ENCODE measurements at regions not wholly inside any gene's neighbourhood (a gene's known extent, or its start where the extent isn't known, plus 50 kb on each side); places are given as distances from the start of the nearest gene placed in this dataset.
"Not testable (repeated sequence)": the region's sequence is repeated elsewhere in the genome, so short reads cannot be mapped to it uniquely, and the experiment has no call there.

DNA sequence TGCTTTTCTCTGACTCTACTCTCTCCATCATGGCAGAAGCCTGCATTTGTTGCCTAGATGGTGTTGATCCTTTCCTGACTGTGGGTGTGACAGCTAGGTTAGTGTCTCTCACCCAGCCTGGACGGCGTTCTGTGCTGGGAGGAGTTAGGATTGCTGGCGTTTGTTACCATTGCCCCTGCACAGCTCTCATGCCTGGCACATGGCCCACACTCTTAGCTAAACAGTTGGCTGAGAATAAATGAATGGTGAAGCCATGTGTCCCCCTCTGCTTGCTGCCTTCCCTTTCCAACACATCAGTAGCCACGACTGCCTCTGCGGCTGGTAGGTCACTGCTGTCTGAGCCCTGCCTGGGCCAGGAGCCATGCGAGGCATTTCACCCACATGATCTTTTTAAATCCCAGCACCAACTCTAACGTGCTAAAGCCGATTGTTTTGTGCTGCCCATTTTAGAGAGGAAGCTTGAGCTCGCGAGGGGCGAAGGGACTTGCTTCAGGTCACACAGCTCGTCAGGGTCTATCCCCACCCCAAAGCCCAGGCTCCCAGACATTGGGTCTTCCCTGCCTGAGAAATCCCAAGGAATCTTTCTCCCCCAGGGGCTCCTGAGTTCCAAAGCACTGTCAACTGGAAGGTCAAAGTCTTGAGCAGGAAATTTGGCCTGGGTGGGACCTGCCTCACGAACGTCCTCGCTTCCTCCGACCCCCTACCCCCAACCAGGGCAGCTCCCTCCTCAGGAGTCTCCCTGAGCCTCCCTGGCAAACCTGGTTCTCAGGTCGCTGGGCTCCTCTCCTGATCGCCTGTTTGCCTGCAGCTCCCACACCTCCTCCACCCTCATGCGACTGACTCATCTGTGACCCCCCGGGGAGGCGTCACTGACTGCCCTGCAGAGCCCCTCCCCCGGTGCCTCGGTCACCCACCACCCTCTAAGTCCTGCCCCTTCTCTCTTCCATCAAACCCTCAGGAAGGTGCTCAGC is 271.7 kb upstream of the C1orf174 start:
- intact Hi-C loops (cut with DNase I, micrococcal nuclease) = no loop called here
- ATAC-seq = no peak

GRCh38 chr1:4172644-4173599 is 272.9 kb upstream of the C1orf174 start:
- intact Hi-C loops (cut with DNase I, micrococcal nuclease) = no loop called here
- ATAC-seq = no peak
- DNase-seq = no peak

More for the DNA sequence above, 271.7 kb upstream of the C1orf174 start:
- DNase-seq = no peak

DNA sequence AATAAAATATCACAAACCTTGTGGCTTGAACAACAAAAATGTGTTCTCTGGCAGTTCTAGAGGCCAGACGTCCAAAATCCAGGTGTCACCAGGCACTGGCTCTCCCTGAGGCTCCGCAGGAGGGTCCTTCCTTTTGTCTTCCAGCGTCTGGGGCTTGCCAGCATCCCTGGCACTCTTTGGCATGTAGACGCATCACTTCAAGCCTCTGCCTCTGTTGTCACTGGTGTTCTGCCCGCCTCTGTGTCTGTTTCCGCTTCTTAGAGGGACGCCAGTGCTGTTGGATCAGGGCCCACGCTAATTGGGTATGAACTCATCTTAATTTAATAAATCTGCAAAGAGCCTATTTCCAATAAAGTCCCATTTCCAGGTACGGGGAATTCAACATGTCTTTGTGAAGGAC is 273.7 kb upstream of the C1orf174 start:
- no peak for ATAC-seq
- no peak for DNase-seq
- intact Hi-C loops (cut with DNase I, micrococcal nuclease) = no loop called here

GRCh38 chr1:4174291-4175200 is 274.5 kb upstream of the C1orf174 start:
- no peak for ATAC-seq
- DNase-seq = no peak
- intact Hi-C loops (cut with DNase I, micrococcal nuclease) = no loop called here

GRCh38 chr1:4175566-4176405 is 275.7 kb upstream of the C1orf174 start:
- ATAC-seq = no peak
- intact Hi-C loops (cut with DNase I, micrococcal nuclease) = no loop called here
- no peak for DNase-seq

DNA sequence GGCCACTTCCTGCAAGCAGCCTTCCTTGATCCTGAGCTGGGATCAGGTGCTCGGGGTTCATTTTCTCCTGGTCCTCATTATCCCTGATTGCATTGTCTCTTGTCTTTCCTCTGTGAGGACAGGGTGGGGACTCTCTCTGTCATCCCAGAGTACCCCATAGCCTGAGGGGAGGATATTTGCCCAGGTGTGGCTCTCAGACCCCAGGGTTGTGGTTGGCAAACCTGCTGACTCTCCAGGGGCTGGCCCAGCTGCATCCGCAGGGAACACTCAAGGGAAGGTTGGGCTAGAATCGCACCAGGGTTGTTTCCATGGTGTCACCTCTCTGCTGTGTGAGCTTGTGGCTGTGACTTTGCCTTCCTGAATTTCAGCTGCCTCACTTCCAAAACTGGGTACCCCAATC is 276.8 kb upstream of the C1orf174 start:
- no peak for ATAC-seq
- intact Hi-C loops (cut with DNase I, micrococcal nuclease) = no loop called here
- DNase-seq = no peak

- DNase-seq (no peak), ATAC-seq (no peak)
- intact Hi-C loops (cut with DNase I, micrococcal nuclease) = no loop called here
These were observed 277.5 kb upstream of the C1orf174 start for GRCh38 chr1:4177425-4178150.

GRCh38 chr1:4178501-4179113 is 278.5 kb upstream of the C1orf174 start:
- DNase-seq (no peak), ATAC-seq (no peak)
- intact Hi-C loops (cut with DNase I, micrococcal nuclease) = no loop called here

- ATAC-seq = no peak
- DNase-seq = no peak
- intact Hi-C loops (cut with DNase I, micrococcal nuclease) = no loop called here
These were observed 280.1 kb upstream of the C1orf174 start for GRCh38 chr1:4179914-4180735.

DNA sequence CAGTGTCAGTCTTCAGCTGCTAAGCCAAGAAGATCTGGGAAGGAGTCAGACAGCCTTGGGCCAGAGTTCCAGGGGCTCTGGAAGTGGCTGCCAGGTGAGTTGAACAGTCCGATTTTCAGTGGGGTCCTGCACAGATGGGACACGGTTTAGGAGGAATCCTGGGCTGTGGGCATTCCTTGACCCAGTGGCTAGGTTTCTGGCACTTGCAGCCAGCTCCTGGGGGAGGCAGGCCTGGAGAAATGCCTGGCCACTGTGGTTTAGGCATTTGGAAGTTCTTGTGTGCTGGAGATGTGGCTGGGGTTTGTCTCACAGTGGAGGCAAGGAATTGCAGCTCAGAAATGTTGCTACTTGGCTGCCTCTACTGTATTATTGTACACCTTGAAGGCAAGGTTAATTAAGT is 286.4 kb upstream of the C1orf174 start:
- DNase-seq; ATAC-seq; intact Hi-C loops (cut with DNase I, micrococcal nuclease): not testable (repeated sequence)

DNA sequence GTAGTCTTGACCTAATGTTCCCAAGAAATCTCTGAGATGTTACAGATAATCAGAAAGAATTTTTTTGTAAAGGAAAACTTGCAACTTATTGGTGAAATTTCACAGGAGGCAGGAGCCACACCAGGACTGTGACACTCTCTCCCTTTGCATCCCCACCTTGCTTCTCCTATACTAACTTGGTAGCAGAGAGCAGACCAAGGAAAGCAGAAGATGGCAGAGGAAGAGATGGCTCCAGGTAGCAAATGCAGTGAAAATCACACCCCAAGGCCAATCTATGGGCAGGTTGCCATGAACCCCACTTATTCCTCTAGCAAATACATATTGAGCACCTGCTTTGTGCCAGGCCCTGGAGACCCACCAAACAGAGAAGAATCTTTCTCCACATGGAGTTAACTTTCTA is 303.4 kb upstream of the C1orf174 start:
- DNase-seq (no peak), ATAC-seq (no peak)
- intact Hi-C loops (cut with DNase I, micrococcal nuclease) = no loop called here

- intact Hi-C loops (cut with DNase I, micrococcal nuclease) = no loop called here
- no peak for ATAC-seq
- no peak for DNase-seq
These were observed 307.1 kb upstream of the C1orf174 start for GRCh38 chr1:4207183-4207582.

GRCh38 chr1:4207842-4208692 is 308.0 kb upstream of the C1orf174 start:
- DNase-seq (no peak), ATAC-seq (no peak)
- intact Hi-C loops (cut with DNase I, micrococcal nuclease) = no loop called here

GRCh38 chr1:4210043-4210442 is 310.0 kb upstream of the C1orf174 start:
- DNase-seq (no peak), ATAC-seq (no peak)
- intact Hi-C loops (cut with DNase I, micrococcal nuclease) = no loop called here

GRCh38 chr1:4212796-4213195 is 312.7 kb upstream of the C1orf174 start:
- ATAC-seq = no peak
- intact Hi-C loops (cut with DNase I, micrococcal nuclease) = no loop called here
- DNase-seq = no peak
